HEK293T (cell line): ENCODE measurements at regions not wholly inside any gene's neighbourhood (a gene's known extent, or its start where the extent isn't known, plus 50 kb on each side); places are given as distances from the start of the nearest gene placed in this dataset.

Experiments used
- ARNT ChIP-seq: fragments of 450-650 bp; IDR thresholded peaks from 2 replicates; pipeline ENCODE4 v1.6.1; 2017; ENCODE audit warnings: mild to moderate bottlenecking
- FOXM1 ChIP-seq: fragments of 450-650 bp; IDR thresholded peaks from 2 replicates; pipeline ENCODE4 v1.6.1; 2017; ENCODE audit warnings: mild to moderate bottlenecking, borderline replicate concordance
- HDGF ChIP-seq: fragments of 450-650 bp; IDR thresholded peaks from 2 replicates; pipeline ENCODE4 v1.6.1; 2017; ENCODE audit warnings: antibody characterized with exemption, borderline replicate concordance
- SP1 ChIP-seq: fragments of 450-650 bp; IDR thresholded peaks from 2 replicates; pipeline ENCODE4 v1.6.1; 2017
- TARDBP ChIP-seq: fragments of 450-650 bp; IDR thresholded peaks from 2 replicates; pipeline ENCODE4 v1.6.1; 2016
- TF ChIP-seq, protein P1 (sequence below): fragments of 450-650 bp; IDR thresholded peaks from 2 replicates; pipeline ENCODE4 v1.6.1; 2016

DNA sequence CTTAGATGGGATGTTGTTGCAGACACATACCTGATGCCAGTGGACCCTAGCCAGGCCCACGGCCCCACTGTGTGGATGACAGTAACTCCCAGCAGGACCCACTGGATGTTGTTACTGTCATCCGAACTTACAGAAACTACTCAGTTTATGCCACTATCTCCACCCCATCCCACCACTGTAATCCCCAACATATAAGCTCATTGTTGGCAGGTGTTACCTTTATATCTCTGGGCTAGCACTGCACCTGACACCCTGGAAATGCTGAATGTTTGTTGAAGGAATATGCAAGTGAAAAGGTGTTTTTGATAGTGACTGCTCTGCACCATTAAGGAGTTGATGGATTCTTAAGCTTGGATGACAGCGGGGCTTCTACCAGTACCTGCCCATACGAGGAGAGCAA is 133.5 kb upstream of the ASB18 start:
- TF ChIP-seq TARDBP (no peak), FOXM1 (no peak), ARNT (no peak), SP1 (no peak), HDGF (no peak)
- TF ChIP-seq, protein P1, sequence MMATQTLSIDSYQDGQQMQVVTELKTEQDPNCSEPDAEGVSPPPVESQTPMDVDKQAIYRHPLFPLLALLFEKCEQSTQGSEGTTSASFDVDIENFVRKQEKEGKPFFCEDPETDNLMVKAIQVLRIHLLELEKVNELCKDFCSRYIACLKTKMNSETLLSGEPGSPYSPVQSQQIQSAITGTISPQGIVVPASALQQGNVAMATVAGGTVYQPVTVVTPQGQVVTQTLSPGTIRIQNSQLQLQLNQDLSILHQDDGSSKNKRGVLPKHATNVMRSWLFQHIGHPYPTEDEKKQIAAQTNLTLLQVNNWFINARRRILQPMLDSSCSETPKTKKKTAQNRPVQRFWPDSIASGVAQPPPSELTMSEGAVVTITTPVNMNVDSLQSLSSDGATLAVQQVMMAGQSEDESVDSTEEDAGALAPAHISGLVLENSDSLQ = no peak
